ENCODE measurements at regions not wholly inside any gene's neighbourhood (a gene's known extent, or its start where the extent isn't known, plus 50 kb on each side); places are given as distances from the start of the nearest gene placed in this dataset.

DNA sequence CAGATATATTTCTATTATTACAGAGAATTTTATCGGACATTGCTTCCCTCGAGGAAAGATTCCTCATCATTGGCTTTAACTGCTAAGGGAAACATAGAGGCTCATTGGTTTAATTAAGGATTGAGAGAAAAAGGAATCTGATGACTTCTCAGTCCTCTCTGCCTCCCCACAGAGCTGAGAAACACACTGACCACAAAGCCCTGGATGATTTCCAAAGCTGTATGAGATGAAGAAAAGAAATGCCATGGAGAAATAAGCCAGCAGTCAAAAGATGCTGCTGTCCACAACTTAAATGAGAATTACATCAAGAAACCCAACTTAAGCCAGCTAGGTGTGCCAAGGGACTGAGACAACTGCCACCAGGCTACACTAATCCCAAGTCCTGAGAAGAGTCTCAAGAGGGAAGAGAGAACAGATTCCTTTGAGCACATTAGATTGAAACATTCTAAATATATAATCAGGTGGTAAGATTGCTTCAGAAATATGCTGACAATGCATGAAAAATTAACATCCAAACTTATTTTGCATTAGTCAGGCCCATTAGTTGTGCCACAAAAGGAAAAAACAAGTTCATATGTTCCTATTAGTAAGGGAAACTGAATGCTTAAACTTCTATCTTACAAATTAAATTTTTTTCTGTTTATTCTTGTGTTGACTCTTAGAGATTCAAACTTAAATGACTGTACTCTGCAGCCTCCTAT is 308.1 kb upstream of the CYRIA start:
- TF ChIP-seq, protein P1, sequence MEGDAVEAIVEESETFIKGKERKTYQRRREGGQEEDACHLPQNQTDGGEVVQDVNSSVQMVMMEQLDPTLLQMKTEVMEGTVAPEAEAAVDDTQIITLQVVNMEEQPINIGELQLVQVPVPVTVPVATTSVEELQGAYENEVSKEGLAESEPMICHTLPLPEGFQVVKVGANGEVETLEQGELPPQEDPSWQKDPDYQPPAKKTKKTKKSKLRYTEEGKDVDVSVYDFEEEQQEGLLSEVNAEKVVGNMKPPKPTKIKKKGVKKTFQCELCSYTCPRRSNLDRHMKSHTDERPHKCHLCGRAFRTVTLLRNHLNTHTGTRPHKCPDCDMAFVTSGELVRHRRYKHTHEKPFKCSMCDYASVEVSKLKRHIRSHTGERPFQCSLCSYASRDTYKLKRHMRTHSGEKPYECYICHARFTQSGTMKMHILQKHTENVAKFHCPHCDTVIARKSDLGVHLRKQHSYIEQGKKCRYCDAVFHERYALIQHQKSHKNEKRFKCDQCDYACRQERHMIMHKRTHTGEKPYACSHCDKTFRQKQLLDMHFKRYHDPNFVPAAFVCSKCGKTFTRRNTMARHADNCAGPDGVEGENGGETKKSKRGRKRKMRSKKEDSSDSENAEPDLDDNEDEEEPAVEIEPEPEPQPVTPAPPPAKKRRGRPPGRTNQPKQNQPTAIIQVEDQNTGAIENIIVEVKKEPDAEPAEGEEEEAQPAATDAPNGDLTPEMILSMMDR (IDR thresholded peaks at IDR 0.05 in 2 of 3, conservative IDR thresholded peaks at IDR 0.05 in 1 of 3; ENCODE audit: borderline replicate concordance in 1 of 3, insufficient read depth in 1 of 3, low read depth in 2 of 3, low read length in 2 of 3) = no peak
- TF ChIP-seq EZH2 (IDR thresholded peaks at IDR 0.05) (no peak), ZFX (IDR thresholded peaks at IDR 0.05) (no peak), RAD21 (IDR thresholded peaks at IDR 0.05; ENCODE audit: low read depth) (no peak), POLR2AphosphoS5 (IDR thresholded peaks at IDR 0.05; ENCODE audit: low read depth, low read length) (no peak), CEBPB (IDR thresholded peaks at IDR 0.05; ENCODE audit: low read depth) (no peak), ZNF274 (IDR thresholded peaks at IDR 0.05; ENCODE audit: low read depth, low read length) (no peak)
- TF ChIP-seq, protein P2, sequence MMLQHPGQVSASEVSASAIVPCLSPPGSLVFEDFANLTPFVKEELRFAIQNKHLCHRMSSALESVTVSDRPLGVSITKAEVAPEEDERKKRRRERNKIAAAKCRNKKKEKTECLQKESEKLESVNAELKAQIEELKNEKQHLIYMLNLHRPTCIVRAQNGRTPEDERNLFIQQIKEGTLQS (IDR thresholded peaks at IDR 0.05) = no peak

All from HCT116 (cell line).